Right renal pelvis (tissue), 4 donors: ENCODE measurements at regions not wholly inside any gene's neighbourhood (a gene's known extent, or its start where the extent isn't known, plus 50 kb on each side); places are given as distances from the start of the nearest gene placed in this dataset.
"Not testable (repeated sequence)": the region's sequence is repeated elsewhere in the genome, so short reads cannot be mapped to it uniquely, and the experiment has no call there.

ENCODE experiments used
- DNase-seq, 4 donors: peaks; one replicate each; pipeline ENCODE4 v3.0.0-alpha.2; 2013; ENCODE audit warnings: low read depth in 4 of 4, low spot score in 3 of 4, missing footprints in 1 of 4

GRCh38 chr6:118367314-118367713 lies 180.8 kb upstream of the PLN start:
- no peak for DNase-seq

GRCh38 chr6:118370722-118371121 lies 177.4 kb upstream of the PLN start:
- DNase-seq: no peak

GRCh38 chr6:118371955-118372354 lies 176.1 kb upstream of the PLN start:
- DNase-seq: no peak

GRCh38 chr6:118372413-118372812 lies 175.7 kb upstream of the PLN start:
- no peak for DNase-seq

GRCh38 chr6:118377711-118378414 lies 170.2 kb upstream of the PLN start:
- DNase-seq: peak in 1 of 4 donors; percentile 7

GRCh38 chr6:118380620-118381019 lies 167.5 kb upstream of the PLN start:
- DNase-seq: not testable (repeated sequence)

- no peak for DNase-seq
Measured at GRCh38 chr6:118382126-118382525, 166.0 kb upstream of the PLN start.

- DNase-seq: no peak
Measured at GRCh38 chr6:118383924-118384323, 164.2 kb upstream of the PLN start.

GRCh38 chr6:118386975-118387374 lies 161.1 kb upstream of the PLN start:
- no peak for DNase-seq

- no peak for DNase-seq
Measured at GRCh38 chr6:118387921-118388701, 160.0 kb upstream of the PLN start.

- DNase-seq: no peak
Measured at GRCh38 chr6:118391086-118391485, 157.0 kb upstream of the PLN start.

GRCh38 chr6:118394106-118394505 lies 154.0 kb upstream of the PLN start:
- no peak for DNase-seq

GRCh38 chr6:118396969-118397368 lies 151.1 kb upstream of the PLN start:
- no peak for DNase-seq

GRCh38 chr6:118397671-118398465 lies 150.2 kb upstream of the PLN start:
- no peak for DNase-seq

- DNase-seq: no peak
Measured at GRCh38 chr6:118400098-118400497, 148.0 kb upstream of the PLN start.

- no peak for DNase-seq
Measured at GRCh38 chr6:118400582-118400981, 147.5 kb upstream of the PLN start.

- no peak for DNase-seq
Measured at GRCh38 chr6:118401325-118401975, 146.6 kb upstream of the PLN start.

GRCh38 chr6:118403036-118403435 lies 145.1 kb upstream of the PLN start:
- DNase-seq: no peak

GRCh38 chr6:118408863-118409262 lies 139.2 kb upstream of the PLN start:
- no peak for DNase-seq

GRCh38 chr6:118410001-118410400 lies 138.1 kb upstream of the PLN start:
- no peak for DNase-seq
